HG02852 (cell line): ENCODE measurements at regions not wholly inside any gene's neighbourhood (a gene's known extent, or its start where the extent isn't known, plus 50 kb on each side); places are given as distances from the start of the nearest gene placed in this dataset.

ENCODE experiments used
- ATAC-seq: cut with Tn5 transposase; IDR thresholded peaks from one replicate; pipeline ENCODE4 v1.9.1; 2021; ENCODE audit warnings: mild to moderate bottlenecking, moderate library complexity; ENCODE audit not compliant: unreplicated experiment

DNA sequence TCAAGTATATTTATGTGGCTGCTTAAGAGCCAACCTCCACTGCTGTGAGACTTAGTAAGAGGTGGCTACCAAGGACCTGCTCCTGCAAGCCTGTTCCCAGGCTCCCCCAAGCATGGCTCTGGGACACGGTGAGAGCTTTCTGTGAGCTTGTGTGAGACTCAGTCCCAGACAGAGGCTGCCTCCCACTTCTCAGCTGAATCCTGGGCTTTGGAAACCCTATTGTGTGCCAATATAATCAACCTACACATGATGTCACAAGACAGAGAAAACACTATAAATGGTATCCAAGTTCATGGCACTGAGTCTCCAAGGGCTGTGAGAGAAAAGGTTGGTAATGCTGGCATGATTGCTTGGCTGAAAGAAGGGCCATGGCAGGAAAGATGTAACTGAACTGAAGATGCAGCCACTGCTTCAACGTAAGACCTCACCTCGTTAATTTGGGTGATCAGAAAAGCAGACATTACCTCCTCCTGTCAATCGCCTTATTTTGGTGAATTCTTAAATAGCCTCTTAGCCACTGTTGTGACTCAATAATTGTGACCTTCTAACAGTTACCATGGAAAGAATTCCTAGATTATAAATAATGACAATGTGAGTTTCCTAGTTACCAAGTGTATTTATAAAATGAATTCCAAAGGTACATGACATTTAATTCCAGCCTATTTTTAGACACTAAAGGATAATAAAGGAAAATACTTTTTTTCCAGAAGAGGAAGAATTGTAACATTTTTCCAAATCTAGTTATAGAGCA lies 332.0 kb downstream of the IRS2 start:
- no peak for ATAC-seq

DNA sequence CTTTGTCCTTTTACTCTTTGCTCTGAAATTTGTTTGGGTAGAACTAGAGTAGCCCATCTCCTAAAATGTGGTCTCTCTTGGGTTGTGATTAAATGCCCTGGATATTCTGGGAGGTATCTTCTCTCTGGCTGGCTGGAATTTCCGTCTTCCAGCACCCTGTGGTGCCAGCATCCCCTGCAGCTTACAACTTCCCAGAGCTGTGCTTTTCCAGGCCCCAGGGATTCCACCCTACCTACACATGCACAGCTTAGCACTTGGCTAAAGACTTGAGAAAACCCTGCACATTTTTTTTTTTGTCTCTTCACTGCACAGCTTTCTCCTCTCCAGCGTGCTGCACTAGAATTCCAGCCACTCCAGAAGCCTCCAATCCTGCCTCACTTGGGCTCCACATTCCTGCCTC lies 334.7 kb downstream of the IRS2 start:
- no peak for ATAC-seq

DNA sequence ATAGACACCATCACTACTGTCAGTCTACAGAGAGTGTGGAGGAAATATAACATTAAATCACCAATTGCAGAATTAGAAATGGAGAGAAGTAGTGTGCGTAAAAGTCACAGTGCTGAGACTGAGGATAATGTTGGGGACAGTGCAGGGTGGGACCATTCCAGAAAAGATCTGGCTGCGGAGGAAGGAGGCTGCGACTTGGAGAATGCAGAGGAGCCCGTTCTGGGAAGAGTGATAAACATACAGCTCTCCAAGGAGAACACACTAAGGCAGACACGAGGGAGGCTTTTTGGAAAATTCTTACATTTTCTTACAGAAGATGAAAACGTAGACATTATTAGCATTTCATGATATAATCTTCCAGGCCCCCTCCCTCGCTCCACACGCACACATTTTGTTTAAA lies 337.8 kb downstream of the IRS2 start:
- no peak for ATAC-seq

DNA sequence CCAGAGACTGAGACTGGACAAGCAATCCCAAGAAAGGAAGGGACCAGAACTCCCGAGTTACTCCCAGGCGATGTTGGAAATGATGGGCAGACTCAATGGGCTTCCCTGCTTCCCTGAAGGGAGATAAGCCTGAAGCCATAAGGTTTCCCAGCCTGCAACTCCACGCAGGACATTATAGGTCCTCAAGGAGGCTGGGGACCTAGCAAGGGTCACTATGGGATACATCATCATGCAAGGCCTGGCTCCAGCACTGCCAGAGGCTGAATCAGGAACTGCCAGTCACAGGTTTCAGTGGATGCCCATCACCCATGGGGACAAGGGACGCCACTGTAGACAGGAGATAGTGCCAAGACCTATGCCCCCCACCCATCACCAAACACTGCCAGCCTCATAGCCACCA lies 338.7 kb downstream of the IRS2 start:
- no peak for ATAC-seq

DNA sequence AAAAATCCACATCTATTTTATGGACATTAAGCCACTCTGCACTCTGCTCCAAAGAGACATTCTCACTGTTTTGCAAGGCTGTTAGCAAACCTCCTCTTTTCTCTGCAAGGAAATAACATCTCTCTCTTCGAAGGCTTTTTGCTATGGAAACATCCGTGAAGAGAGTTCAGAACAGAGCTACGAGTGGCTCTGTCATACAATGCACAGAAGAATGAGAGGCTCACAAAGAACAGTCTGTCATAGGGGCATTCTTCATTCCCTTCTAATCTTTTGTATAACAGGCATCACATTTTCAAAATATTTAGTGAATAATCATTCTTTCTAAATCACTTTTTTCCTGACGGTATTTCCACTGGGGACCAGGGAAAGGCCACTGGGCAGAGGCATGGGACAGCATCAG lies 346.1 kb downstream of the IRS2 start:
- ATAC-seq, result no peak

DNA sequence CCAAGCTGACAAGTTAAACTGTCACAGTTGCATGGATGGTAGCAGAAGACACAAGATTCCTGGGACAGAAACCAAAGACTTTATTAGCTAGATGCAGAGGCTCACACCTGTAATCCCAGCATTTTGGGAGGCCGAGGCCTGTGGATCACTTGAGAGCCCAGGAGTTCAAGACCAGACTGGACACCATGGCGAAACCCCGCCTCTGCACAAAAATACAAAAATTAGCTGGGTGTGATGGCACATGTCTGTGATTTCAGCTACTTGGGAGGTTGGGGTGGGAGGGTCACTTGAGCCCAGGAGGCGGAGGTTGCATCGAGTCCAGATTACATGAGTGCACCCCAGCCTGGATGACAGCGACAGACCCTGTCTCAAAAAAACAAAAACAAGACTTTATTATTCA lies 346.6 kb downstream of the IRS2 start:
- ATAC-seq, result no peak

DNA sequence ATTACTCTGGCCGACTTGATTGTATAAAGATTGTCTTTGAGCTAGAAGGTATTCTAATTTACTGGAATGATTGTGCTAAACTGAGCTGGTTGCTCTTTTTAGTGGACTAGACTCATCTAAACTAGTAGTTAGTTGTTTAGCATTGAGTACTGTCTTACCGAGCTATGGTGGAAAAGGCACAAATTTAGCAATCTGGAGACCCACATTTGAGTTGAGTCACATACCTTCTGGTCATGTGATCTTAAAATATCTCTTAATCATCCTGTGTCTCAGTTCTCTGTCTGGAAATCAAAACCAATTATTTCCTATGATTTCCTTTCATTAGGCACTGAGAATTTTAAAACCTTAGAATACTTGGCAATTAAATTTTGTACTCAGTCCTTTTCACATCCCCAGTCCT lies 349.5 kb downstream of the IRS2 start:
- ATAC-seq, result no peak

DNA sequence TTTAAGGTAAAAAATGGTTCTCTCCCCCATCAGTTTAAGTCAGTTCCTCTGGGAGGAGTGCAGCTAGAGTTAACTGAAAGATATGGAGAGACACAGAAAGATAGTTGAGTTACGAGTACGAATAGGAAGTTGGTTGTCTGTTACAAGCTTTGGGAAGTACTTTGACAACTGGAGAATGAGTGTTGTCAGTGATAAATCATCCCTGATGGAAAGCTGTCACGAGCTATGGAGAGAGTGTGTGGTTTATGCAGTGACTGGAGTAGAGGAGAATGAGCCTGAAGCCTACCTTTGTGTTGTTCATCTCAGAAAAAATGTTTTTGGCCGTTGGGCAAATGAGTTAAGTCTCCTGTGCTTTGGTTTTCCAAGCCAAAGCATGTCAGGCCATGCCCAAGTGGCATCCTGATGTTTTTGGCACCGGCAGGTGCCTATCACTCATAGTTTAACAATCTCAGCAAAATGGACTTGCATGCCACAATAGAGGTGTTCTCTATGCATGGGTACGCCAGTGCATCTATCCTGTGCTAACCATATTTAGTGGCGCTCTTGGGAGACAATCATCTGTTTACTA lies 350.2 kb downstream of the IRS2 start:
- no peak for ATAC-seq

DNA sequence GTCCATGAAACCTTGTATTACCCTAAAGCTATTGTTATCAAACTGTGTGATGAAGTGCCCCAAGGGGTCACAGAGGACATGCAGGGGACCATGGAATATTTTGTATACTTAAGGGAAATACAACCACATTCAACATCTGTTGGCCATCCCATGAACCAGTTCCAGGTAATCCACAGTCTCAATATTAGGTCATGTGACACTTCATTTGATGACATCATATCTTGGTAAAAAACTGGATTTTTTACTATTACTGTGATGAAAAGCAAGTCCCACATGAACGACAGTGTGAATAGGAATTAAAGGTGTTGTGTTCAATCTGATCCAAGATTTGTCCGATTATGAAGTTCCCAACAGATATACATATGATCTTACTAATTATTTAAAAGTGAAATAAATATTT lies 355.2 kb downstream of the IRS2 start:
- no peak for ATAC-seq

DNA sequence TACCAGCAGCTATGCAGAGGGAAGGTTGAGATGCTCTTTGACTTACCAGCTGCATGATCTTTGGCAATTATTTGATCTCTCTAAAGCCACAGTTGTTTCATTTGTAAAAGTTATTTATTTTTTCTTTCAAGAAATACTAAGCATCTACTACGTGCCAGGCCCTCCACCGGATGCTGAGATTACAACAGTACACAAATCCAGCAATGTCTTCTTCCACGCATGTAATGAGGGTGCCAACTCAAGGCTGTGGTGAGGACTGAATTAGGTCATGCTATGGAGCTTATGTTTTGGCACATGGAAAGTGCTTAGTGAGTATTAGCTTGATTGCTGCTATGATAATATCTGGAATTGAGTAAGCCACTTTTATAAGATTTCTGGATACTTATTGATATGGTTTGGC lies 358.2 kb downstream of the IRS2 start:
- ATAC-seq, result no peak

DNA sequence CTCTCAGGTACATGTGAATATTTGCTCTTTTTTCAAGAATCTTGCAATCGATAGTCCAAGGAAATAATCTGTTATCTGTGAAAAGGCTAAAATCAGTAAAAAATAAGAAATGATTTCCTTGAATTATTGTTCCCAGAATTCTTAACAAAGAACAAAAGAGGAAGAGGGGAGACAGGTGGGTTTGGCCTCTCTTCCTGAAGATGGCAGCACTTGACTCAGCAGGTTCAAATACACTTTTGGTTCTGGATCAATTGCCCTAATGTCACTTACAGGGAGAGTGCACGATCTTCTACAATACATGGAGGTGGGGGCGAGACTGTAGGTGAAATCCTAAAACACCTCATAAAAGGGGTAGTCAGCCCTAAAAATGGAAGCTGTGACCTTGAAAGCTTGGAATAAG lies 358.7 kb downstream of the IRS2 start:
- ATAC-seq, result no peak

DNA sequence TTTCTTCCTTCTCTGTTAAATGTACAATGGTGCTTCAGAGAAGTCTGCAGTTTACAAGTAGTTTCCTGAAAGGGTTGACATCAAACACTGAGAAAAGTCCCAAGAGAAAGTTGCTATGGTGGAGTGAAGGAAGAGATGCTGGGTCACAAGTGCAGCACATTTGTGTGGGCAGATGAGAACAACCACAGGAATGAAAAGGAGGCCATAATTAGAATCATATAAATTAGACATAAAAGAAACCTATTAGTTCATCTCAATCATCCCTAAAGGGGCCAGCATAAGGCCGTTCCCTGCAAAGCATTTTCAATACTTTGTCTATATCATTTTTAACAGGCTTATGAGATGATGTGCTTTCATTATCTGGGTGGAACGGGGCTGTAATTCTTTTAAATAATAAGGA lies 359.2 kb downstream of the IRS2 start:
- ATAC-seq, result no peak

DNA sequence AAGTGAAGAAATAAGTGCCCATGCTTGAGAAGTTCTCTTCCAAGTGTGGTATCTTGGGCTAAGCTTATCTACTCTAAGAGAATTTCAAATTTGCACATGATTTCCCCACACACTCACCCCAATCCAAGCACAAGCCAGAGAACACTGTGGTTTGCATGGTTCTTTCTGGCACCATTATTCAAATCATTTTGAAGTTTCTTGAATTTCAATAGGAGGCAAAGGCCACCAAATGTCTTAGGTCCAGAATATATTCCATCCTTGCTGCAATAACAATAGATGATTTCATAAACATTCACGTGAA lies 359.7 kb downstream of the IRS2 start:
- no peak for ATAC-seq

DNA sequence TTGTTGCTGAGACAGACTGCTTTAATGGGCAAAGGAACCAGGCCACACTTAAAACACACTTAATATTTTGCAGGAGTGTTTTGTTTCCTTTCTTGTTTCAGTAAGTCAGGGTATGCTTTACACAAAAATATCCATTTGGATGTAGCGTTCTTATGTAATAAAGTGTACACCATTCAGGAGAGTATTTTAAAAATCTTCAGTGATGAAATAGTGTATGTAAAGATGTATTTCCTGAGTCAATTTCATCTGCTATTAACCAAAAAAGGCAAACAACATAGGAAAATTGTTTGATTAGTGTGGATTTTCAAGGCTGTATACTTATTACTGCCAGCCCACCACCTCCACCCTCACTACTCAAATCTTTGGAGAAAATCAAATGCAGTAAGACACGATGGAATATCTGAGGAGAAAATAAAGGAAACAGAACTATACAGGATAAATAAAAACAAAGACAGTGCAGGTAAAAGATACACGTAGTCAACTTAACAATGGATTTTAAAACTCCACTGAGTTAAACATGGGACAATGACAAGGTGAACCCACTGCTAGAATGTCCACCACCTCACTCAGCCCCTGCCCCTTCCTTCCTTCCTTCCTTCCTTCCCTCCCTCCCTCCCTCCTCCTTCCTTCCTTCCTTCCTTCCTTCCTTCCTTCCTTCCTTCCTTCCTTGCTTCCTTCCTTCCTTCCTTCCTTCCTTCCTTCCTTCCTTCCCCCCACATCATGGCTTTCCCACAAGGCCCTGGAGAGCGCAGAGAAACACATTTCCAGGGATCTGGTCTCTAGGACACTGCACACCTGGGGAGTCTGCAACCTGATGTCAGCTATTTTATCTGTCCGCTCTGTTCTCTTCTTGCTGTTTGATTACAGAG lies 360.3 kb downstream of the IRS2 start:
- ATAC-seq, result no peak

DNA sequence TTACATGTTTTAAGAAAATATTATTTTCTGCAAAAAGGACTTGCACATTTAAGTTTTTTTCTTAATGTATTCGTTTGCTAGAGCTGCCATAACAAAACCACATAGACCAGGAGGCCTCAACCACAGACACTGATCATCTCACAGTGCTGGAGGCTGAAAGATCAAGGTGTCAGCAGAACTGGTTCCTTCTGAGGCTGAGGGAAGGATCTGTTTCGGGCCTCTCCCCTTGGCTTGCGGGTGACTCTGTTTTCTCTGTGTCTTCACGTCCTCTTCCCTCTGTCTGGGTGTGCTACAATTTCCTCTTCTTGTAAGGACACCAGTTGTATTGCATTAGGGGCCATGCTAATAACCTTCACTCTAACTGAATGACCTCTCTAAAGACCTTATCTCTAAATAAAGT lies 364.2 kb downstream of the IRS2 start:
- ATAC-seq, result no peak

DNA sequence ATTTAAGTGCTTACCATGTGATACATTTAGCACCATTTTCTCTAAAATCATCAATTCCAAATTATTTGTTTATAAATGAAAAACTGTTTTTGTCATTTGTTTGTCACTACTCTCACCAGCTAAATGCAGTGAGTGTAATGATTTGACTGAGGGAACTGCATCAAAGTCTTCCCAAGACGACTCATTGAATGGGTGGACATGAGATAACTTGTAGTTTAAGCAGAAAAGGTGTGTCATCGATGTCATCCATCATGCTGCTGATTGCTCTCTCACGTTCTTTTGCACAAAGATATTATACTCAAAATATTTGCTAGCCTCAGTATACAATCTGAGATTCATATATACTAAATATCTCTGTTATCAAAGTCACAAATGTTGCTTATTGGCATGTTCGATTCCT lies 366.5 kb downstream of the IRS2 start:
- no peak for ATAC-seq

DNA sequence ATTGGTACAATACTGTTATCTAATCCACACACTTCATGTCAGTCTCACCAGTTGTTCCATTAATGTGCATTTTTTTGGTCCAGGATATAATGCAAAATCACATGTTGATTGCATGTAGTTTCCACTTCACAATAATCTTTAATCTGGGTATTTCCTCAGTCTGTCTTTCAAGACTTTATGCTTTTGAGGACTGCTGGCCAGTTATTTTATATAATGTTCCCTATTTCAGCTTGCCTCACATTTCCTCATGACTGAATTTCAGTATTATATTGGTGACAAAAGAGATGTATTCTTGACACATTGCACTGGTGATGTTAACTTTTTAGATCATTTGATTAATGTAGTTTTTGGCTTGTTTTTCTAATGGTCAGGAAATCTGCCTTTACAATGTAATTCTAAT lies 368.3 kb downstream of the IRS2 start:
- ATAC-seq, result no peak

DNA sequence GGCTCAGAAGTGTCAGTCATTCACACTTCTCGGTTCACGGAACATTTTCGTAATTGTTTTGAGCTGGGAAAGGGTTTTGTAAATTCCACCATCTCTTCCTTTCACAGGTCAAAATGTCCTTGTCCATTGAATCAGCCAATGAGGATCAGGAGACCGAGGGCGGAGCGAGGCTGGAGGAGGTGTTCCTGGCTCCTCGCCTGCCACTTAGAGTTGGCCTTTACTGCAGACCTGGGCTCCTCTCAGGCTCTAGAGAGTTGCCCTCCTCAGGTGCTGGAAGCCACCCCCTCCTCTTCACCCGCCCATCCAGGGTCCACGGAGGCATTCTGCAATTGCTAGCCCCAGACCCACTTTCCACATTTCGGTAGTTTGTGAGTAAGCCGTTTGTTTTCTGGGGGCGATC lies 370.4 kb downstream of the IRS2 start:
- no peak for ATAC-seq

DNA sequence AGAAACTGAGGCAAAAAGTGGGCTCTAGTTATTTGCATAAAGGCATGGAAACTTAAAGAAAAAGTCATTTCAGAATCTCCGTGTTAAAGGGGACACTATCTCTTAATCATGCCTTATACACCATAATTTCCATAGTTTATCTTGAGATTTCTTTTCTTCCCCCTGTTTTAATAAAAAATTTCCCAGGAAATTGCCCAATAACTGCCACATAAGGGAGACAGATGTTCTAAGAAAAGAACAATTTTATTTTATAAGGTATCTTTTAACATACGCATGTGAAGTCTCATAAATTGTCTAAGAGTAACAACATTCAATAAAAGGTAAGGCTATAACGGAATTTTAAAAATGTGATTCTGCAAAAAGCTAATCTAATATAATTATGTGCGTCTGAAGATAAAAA lies 371.3 kb downstream of the IRS2 start:
- no peak for ATAC-seq

DNA sequence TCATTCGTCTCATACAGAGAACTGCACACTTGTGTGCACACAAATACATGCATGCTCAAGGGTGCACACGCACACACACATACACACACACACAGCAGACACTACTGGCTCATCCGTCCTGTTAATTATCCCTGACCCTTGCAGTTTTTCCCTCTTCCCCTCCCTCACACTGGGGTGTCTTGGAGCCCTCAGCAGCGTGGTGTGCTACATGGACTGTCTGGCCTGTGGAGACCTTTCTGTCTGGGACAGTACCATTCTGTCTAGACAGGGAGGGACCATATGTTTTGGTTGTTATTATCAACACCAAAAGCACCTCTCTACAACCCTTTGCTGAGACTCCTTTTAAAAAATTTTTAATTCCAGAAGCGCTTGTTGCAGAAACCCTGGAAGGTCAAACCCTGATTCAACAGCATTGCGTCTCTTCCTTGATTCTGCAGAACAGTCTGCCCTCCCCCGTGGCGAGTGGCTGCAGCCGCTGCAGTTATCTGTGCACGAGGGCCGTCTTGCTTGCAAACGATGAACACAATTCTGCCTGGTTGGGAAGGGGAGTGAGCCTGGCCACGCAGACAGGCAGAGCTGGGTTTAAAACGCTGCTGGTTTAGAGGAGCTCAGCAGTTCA lies 374.0 kb downstream of the IRS2 start:
- ATAC-seq, result no peak

DNA sequence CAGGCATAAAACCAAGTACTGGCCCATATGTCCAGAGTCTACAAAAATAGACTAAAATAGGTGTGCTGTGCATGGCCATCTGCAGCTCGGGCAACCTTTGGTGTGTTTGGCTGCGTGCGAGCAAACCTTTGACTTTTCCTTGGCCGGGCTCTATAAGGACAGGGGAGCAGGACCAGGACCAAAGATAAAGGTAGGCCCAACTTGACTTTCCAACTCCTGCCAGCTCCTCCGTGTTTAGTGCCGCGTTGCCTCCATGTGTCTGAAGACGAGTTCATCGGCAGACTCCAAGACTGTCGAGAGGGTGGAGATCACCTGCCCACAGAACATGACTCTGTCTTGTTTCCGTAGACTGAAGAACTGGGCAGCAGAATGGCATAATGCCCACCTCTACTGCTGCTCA lies 375.5 kb downstream of the IRS2 start:
- no peak for ATAC-seq
